Astrocyte (in vitro differentiated cells and primary cell): ENCODE measurements at regions not wholly inside any gene's neighbourhood (a gene's known extent, or its start where the extent isn't known, plus 50 kb on each side); places are given as distances from the start of the nearest gene placed in this dataset.

Experiments used
- DNase-seq: peaks from one replicate; pipeline ENCODE4 v3.0.0-alpha.2; 2010; ENCODE audit warnings: low read depth
- FAIRE-seq: peaks from 2 replicates; lab custom pipeline; 2011; peaks lifted over from hg19 to GRCh38; lab: Jason Lieb, UNC
- H2AFZ ChIP-seq: 2 replicates; pipeline ENCODE4 v1.6.0; 2012; ENCODE audit warnings: low read depth, low read length, inconsistent platforms
- H3K27ac ChIP-seq: 2 replicates; pipeline ENCODE4 v1.5.1; 2011; ENCODE audit warnings: low read depth, low read length, inconsistent platforms
- H3K27me3 ChIP-seq: 2 replicates; pipeline ENCODE4 v1.6.0; 2011; ENCODE audit warnings: low read length, inconsistent platforms; ENCODE audit not compliant: insufficient read depth
- H3K36me3 ChIP-seq: 2 replicates; pipeline ENCODE4 v1.5.1; 2011; ENCODE audit warnings: low read length, inconsistent platforms; ENCODE audit not compliant: insufficient read depth
- H3K4me1 ChIP-seq: 2 replicates; pipeline ENCODE4 v1.5.1; 2011; ENCODE audit warnings: low read length, inconsistent platforms; ENCODE audit not compliant: insufficient read depth
- H3K4me2 ChIP-seq: 2 replicates; pipeline ENCODE4 v1.6.0; 2012; ENCODE audit warnings: low read length, inconsistent platforms
- H3K4me3 ChIP-seq: 2 replicates; pipeline ENCODE4 v1.5.1; 2011; ENCODE audit warnings: low read depth, mild to moderate bottlenecking, low read length, inconsistent platforms; ENCODE audit not compliant: insufficient read depth
- H3K79me2 ChIP-seq: 2 replicates; pipeline ENCODE4 v1.6.0; 2012; ENCODE audit warnings: mild to moderate bottlenecking, low read length, inconsistent platforms; ENCODE audit not compliant: insufficient read depth
- H3K9ac ChIP-seq: 2 replicates; pipeline ENCODE4 v1.6.0; 2012; ENCODE audit warnings: mild to moderate bottlenecking, low read length, inconsistent platforms
- H3K9me3 ChIP-seq: 2 replicates; pipeline ENCODE4 v1.5.1; 2012; ENCODE audit warnings: low read depth, mild to moderate bottlenecking, low read length, inconsistent platforms; ENCODE audit not compliant: insufficient read depth
- H4K20me1 ChIP-seq: 2 replicates; pipeline ENCODE4 v1.6.0; 2012; ENCODE audit warnings: low read length, inconsistent platforms; ENCODE audit not compliant: insufficient read depth
- H3K27ac Mint-ChIP-seq: one replicate; pipeline ENCODE4 v1.8.0; 2021; ENCODE audit warnings: mild to moderate bottlenecking, mixed read lengths; ENCODE audit not compliant: unreplicated experiment
- H3K27me3 Mint-ChIP-seq: one replicate; pipeline ENCODE4 v1.8.0; 2021; ENCODE audit warnings: low read depth, mixed read lengths; ENCODE audit not compliant: unreplicated experiment
- H3K36me3 Mint-ChIP-seq: one replicate; pipeline ENCODE4 v1.8.0; 2021; ENCODE audit warnings: low read depth, mixed read lengths; ENCODE audit not compliant: unreplicated experiment
- H3K4me1 Mint-ChIP-seq: one replicate; pipeline ENCODE4 v1.8.0; 2021; ENCODE audit warnings: low read depth, mixed read lengths; ENCODE audit not compliant: unreplicated experiment
- H3K4me3 Mint-ChIP-seq: one replicate; pipeline ENCODE4 v1.8.0; 2021; ENCODE audit warnings: mild to moderate bottlenecking, moderate library complexity, mixed read lengths; ENCODE audit not compliant: unreplicated experiment
- H3K9me3 Mint-ChIP-seq: one replicate; pipeline ENCODE4 v1.8.0; 2021; ENCODE audit warnings: mild to moderate bottlenecking, mixed read lengths; ENCODE audit not compliant: unreplicated experiment
- CTCF ChIP-seq: IDR thresholded peaks from 2 replicates; pipeline ENCODE4 v1.5.1; 2011; ENCODE audit warnings: low read depth, mild to moderate bottlenecking, inconsistent platforms, low read length, moderate library complexity; ENCODE audit not compliant: insufficient read depth
- EZH2 ChIP-seq: IDR thresholded peaks from 2 replicates; pipeline ENCODE4 v1.6.1; 2012; ENCODE audit warnings: mild to moderate bottlenecking, low read length, inconsistent platforms; ENCODE audit not compliant: insufficient read depth

DNA sequence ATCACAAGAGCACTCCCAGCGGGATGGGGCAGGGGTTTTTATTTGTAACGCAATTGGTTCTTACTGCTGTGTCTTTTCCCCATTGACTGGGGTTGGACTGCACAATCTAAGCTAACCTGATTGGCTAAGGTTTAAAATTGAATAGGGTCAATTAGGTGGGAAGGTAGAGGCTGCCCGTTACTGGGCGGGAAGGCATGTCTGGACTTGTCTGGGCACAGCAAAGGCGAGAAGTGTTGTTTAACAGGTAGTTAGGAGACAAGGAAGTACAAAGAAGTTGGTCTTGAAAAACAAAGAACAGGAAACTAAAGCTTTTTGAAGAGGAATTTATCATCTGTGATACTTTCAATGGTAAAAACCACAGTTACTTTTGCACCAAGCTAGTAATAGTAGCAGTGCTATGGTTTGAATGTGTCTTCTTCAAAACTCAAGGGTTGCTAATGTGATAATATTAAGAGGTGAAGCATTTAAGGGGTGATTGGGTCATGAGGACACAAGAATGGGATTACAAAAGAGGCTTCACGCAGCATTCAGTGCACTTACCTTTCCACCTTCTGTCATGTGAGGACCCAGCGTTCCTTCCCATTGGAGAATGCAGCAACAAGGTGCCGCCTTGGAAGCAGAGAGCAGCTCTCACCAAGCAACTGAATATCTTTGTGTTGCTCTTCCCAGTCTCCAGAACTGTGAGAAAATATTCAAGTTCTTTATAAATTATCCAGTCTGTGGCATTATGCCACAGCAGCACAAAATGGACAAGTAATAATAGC, 875.5 kb upstream of the SORCS1 start:
- FAIRE-seq (no peak), DNase-seq (no peak)
- H3K27ac ChIP-seq: no peak overlapping the region
- no peaks in the 10 kb centered on the region for H3K4me1 ChIP-seq
- Mint-ChIP-seq H3K27ac (peak overlapping the region; percentile 1), H3K4me1 (no peaks in the 10 kb centered on the region), H3K27me3 (no peaks in the 10 kb centered on the region), H3K36me3 (peaks cover 2% of the 10 kb centered on the region), H3K4me3 (no peak overlapping the region), H3K9me3 (peaks cover 10% of the 10 kb centered on the region)
- H2AFZ ChIP-seq: no peak overlapping the region
- no peak overlapping the region for H3K4me2 ChIP-seq
- TF ChIP-seq CTCF (no peak), EZH2 (no peak)
- H4K20me1 ChIP-seq: no peaks in the 10 kb centered on the region
- no peak overlapping the region for H3K4me3 ChIP-seq
- H3K27me3 ChIP-seq: no peaks in the 10 kb centered on the region
- H3K36me3 ChIP-seq: no peaks in the 10 kb centered on the region
- H3K9me3 ChIP-seq: no peaks in the 10 kb centered on the region
- H3K9ac ChIP-seq: no peak overlapping the region
- H3K79me2 ChIP-seq: no peaks in the 10 kb centered on the region

- H3K4me1 Mint-ChIP-seq: no peaks in the 10 kb centered on the region
- H3K36me3 ChIP-seq: no peaks in the 10 kb centered on the region
- peaks cover 10% of the 10 kb centered on the region for H3K9me3 Mint-ChIP-seq
- H3K9me3 ChIP-seq: no peaks in the 10 kb centered on the region
- no peak overlapping the region for H3K27ac ChIP-seq
- no peak overlapping the region for H3K9ac ChIP-seq
- TF ChIP-seq CTCF (no peak), EZH2 (no peak)
- no peak for DNase-seq
- no peaks in the 10 kb centered on the region for H3K27me3 ChIP-seq
- no peaks in the 10 kb centered on the region for H3K27me3 Mint-ChIP-seq
- peaks cover 2% of the 10 kb centered on the region for H3K36me3 Mint-ChIP-seq
- H3K4me2 ChIP-seq: no peak overlapping the region
- H3K4me1 ChIP-seq: no peaks in the 10 kb centered on the region
- FAIRE-seq: no peak
- no peak overlapping the region for H3K27ac Mint-ChIP-seq
- no peaks in the 10 kb centered on the region for H3K79me2 ChIP-seq
- H3K4me3 Mint-ChIP-seq: no peak overlapping the region
- no peak overlapping the region for H2AFZ ChIP-seq
- no peaks in the 10 kb centered on the region for H4K20me1 ChIP-seq
- no peak overlapping the region for H3K4me3 ChIP-seq
Measured at GRCh38 chr10:108037061-108037460, 872.6 kb upstream of the SORCS1 start.

DNA sequence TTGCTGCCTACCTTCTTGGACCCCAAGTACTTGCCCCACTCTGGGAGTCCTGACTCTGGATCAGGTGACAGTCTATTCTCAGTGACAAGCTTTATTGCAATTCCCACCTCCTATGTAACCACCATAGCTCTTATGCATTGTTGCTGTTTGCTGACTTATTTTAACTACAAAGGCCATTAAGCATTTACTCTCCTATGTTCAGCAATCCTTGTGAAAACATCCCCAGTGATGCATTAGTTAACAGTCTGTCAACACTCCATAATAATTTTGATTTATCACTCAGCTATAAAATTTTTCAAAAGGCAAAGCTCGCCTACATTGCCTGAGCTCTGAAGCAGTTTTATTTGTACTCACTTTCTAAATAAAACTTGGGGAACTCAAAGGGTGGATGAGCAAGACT, 871.8 kb upstream of the SORCS1 start:
- Histone ChIP-seq H2AFZ (no peak overlapping the region), H3K79me2 (no peaks in the 10 kb centered on the region), H3K4me2 (no peak overlapping the region), H3K27ac (no peak overlapping the region), H3K9ac (no peak overlapping the region), H3K4me3 (no peak overlapping the region), H4K20me1 (no peaks in the 10 kb centered on the region), H3K9me3 (no peaks in the 10 kb centered on the region), H3K4me1 (no peaks in the 10 kb centered on the region), H3K36me3 (no peaks in the 10 kb centered on the region), H3K27me3 (no peaks in the 10 kb centered on the region)
- DNase-seq (no peak), FAIRE-seq (no peak)
- peaks cover 10% of the 10 kb centered on the region for H3K9me3 Mint-ChIP-seq
- peaks cover 2% of the 10 kb centered on the region for H3K36me3 Mint-ChIP-seq
- no peaks in the 10 kb centered on the region for H3K27me3 Mint-ChIP-seq
- no peaks in the 10 kb centered on the region for H3K4me1 Mint-ChIP-seq
- TF ChIP-seq CTCF: no peak
- TF ChIP-seq EZH2: no peak
- no peak overlapping the region for H3K4me3 Mint-ChIP-seq
- H3K27ac Mint-ChIP-seq: no peak overlapping the region
